ENCODE measurements at regions not wholly inside any gene's neighbourhood (a gene's known extent, or its start where the extent isn't known, plus 50 kb on each side); places are given as distances from the start of the nearest gene placed in this dataset.
A peak's percentile ranks its signal among the peaks of the same experiment; 100 is the strongest.

DNA sequence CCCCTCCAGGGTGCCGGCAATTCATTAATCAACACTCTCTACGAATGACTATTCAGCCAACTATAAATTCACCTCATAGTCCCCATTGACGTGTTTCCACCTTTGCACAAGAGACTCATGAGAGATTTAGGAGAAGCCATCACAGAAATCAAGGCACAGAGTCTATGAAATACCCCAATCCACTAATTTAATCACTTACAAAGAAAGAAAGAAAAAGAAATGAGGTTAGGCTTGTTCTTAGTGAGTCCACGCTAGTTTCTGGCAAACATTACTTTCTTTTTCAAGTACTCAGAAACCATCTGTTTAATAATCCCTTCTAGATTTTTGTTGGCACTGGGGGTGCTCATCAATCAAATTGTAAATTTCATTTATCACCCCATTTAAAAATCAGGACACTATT lies 125.2 kb upstream of the ADPGK start:
- TF ChIP-seq, protein P1, sequence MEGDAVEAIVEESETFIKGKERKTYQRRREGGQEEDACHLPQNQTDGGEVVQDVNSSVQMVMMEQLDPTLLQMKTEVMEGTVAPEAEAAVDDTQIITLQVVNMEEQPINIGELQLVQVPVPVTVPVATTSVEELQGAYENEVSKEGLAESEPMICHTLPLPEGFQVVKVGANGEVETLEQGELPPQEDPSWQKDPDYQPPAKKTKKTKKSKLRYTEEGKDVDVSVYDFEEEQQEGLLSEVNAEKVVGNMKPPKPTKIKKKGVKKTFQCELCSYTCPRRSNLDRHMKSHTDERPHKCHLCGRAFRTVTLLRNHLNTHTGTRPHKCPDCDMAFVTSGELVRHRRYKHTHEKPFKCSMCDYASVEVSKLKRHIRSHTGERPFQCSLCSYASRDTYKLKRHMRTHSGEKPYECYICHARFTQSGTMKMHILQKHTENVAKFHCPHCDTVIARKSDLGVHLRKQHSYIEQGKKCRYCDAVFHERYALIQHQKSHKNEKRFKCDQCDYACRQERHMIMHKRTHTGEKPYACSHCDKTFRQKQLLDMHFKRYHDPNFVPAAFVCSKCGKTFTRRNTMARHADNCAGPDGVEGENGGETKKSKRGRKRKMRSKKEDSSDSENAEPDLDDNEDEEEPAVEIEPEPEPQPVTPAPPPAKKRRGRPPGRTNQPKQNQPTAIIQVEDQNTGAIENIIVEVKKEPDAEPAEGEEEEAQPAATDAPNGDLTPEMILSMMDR (IDR thresholded peaks at IDR 0.05; ENCODE audit: low read depth, low read length): no peak
- H3K4me3 ChIP-seq (replicated peaks in 1 of 2; ENCODE audit: low read depth in 2 of 2, low read length in 2 of 2): no peak overlapping the region
- DNase-seq (ENCODE audit: low read depth in 2 of 2): no peak

DNA sequence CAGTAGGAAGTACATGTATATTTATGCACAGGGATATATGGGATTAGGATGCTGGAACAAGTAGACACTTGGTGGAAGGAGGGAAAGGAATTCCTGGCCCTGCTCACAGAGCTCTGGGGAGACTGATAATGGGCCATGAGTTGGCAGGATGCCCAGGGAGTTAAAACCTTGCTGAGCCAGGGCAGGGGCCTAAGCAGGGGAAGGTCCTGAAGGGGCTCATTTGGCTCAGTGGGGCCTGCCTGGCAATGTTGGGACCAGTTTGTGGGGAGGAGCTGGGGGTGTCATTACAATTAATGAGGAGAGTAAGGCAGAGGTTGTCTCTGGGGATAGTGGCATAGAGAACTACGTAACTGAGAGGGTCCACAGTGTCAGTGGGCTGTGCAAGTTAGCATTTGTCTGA lies 124.2 kb upstream of the ADPGK start:
- DNase-seq (ENCODE audit: low read depth in 2 of 2): peak in 1 of 2 donors; percentile 66
- TF ChIP-seq, protein P1 (IDR thresholded peaks at IDR 0.05; ENCODE audit: low read depth, low read length): no peak

DNA sequence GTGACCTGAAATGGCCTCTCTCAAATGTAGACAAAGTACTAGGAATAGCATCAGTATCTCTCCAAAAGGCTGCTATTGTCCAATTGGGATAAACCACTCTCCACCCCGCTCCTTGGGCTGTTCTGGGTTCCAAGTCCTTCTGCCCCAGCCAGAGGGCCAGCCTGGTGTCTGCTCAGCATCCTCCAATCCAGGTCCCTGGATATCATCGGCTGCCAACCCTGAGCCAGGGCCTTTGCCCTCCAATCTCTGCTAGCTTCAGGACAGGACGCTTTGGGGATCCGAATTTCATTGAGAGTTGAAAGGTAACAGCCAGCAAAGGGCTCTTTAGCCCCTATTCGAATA lies 119.3 kb upstream of the ADPGK start:
- DNase-seq (ENCODE audit: low read depth in 2 of 2): no peak
- H3K4me3 ChIP-seq (replicated peaks in 1 of 2; ENCODE audit: low read depth in 2 of 2, low read length in 2 of 2): no peak overlapping the region
- TF ChIP-seq, protein P1 (IDR thresholded peaks at IDR 0.05; ENCODE audit: low read depth, low read length): no peak

More for the DNA sequence above, 124.2 kb upstream of the ADPGK start:
- no peak overlapping the region for H3K4me3 ChIP-seq (replicated peaks in 1 of 2; ENCODE audit: low read depth in 2 of 2, low read length in 2 of 2)

DNA sequence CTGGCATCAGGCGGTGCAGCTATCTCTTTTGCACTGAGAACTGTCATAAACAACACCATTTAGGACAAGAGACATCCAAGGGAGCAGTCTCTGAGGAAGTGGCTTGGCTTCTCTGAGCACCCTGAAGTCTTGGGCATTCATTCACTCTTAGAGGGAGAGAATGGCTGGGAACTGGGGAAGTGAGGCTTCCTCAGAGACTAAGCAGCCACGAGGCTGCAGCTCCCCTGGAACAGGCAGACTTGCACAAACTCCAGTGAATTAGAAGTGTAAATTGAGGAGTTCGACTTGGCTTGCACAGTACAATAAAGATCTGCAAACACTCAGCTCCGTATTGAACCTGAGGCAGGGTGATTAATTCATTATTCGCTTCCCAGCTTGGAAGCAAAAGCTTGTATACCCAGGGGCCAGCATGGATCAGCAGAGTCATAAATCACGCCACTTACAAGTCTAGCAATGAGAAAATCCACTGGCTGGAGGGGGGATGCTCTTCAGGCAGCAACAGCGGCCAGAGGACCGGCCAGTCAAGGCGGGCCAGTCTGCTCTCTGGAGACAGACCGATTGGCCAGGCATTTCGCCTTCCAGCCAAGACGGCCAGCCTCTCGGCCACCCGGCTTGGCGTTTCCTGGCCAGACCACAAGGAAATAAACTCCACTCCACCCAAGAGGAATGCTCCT lies 118.8 kb upstream of the ADPGK start:
- peak; percentile 58 to 91 for DNase-seq (ENCODE audit: low read depth in 2 of 2)
- H3K4me3 ChIP-seq (replicated peaks in 1 of 2; ENCODE audit: low read depth in 2 of 2, low read length in 2 of 2): no peak overlapping the region
- TF ChIP-seq, protein P1 (IDR thresholded peaks at IDR 0.05; ENCODE audit: low read depth, low read length): no peak

DNA sequence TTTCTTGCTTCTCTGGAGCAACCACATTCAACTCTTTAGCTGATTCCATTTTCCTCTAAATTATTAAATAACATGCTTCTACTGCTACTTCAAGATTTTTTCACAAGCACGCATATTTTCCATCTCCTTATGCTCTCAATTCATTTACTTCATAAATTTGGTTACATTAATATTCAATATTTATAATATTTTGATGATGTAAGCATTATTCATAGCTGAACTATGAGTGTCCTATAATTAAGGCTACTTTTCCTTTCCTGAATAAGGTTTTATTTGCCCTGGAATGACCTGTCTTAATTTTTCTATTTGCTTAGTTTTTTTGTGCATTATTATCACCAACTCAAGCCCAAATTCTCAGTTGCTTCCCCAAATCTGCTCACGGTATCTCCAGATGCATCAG lies 109.4 kb upstream of the ADPGK start:
- DNase-seq (ENCODE audit: low read depth in 2 of 2): no peak
- no peak overlapping the region for H3K4me3 ChIP-seq (replicated peaks in 1 of 2; ENCODE audit: low read depth in 2 of 2, low read length in 2 of 2)
- TF ChIP-seq, protein P1 (IDR thresholded peaks at IDR 0.05; ENCODE audit: low read depth, low read length): no peak

DNA sequence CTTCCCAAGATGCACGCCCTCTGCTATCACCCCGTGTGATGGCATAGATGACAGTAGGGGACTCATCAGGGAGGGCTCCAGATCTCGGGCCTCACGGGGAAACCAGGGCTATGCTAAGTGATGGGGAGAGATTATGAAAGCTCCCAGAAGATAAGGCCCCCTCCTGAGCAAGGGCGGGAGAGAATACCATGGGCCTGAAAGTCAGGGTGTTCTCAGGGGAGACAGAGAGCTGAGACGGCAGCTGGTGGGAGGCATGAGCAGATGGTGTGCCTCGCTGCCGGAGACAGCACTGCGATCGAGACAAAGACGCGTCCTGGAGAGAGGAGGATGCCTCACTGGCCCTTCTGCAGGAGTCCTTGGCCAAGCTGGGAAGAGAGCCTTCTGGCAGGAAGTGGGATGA lies 106.5 kb upstream of the ADPGK start:
- TF ChIP-seq, protein P1 (IDR thresholded peaks at IDR 0.05; ENCODE audit: low read depth, low read length): no peak
- DNase-seq (ENCODE audit: low read depth in 2 of 2): no peak

DNA sequence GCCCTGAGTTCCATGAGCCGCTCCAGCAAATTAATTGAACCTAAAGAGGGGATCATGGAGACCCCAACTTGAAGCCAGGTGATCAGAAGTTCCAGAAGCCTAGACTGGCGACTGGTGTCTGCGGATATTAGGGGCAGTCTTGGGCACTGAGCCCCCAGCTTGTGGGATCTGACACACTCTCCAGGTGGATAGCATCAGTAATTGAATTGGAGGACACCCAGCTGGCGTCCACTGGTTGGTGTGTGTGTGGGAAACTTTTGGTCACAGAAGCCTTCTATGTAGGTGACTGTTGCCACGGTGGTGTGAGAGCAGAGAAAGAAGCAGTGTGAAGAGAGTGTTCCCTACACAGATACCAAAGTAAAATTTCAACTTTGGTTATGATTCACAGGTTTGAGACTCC lies 106.0 kb upstream of the ADPGK start:
- no peak overlapping the region for H3K4me3 ChIP-seq (replicated peaks in 1 of 2; ENCODE audit: low read depth in 2 of 2, low read length in 2 of 2)
- TF ChIP-seq, protein P1 (IDR thresholded peaks at IDR 0.05; ENCODE audit: low read depth, low read length): no peak
- no peak for DNase-seq (ENCODE audit: low read depth in 2 of 2)

More for the DNA sequence above, 106.5 kb upstream of the ADPGK start:
- no peak overlapping the region for H3K4me3 ChIP-seq (replicated peaks in 1 of 2; ENCODE audit: low read depth in 2 of 2, low read length in 2 of 2)
